Lower leg skin (tissue), 4 donors: ENCODE measurements at regions not wholly inside any gene's neighbourhood (a gene's known extent, or its start where the extent isn't known, plus 50 kb on each side); places are given as distances from the start of the nearest gene placed in this dataset.

Experiments
- DNase-seq, 2 donors: peaks; one replicate each; pipeline ENCODE4 v3.0.0-alpha.2; 2019; ENCODE audit warnings: low spot score in 2 of 2
- H3K4me3 ChIP-seq: fragments of 200-600 bp; sonication (generic); 2 replicates; pipeline ENCODE4 v1.5.1; 2017; ENCODE audit warnings: mild to moderate bottlenecking, low read depth; ENCODE audit not compliant: poor library complexity, severe bottlenecking
- CTCF ChIP-seq, 3 donors: fragments of 450-650 bp; IDR thresholded peaks; one replicate each; pipeline ENCODE4 v1.5.1; 2016; ENCODE audit warnings: antibody characterized with exemption in 3 of 3, mild to moderate bottlenecking in 3 of 3, moderate library complexity in 2 of 3
- POLR2A ChIP-seq, 2 donors: fragments of 450-650 bp; IDR thresholded peaks; one replicate each; pipeline ENCODE4 v1.6.1; 2016 to 2017; ENCODE audit warnings: antibody characterized with exemption in 2 of 2, mild to moderate bottlenecking in 1 of 2, moderate library complexity in 1 of 2
- WGBS, 2 donors: methylation state at CpG; one replicate each; pipeline ENCODE4 v1.1.5; 2018; 5-methylcytosine and 5-hydroxymethylcytosine counted together
- intact Hi-C: fragments of 100-400 bp; cut with DNase I; formaldehyde crosslinking; loops from one replicate; pipeline ENCODE4 v1.15.0; 2023; ENCODE audit warnings: low total_unique reads

- intact Hi-C loops = no loop called here
- DNase-seq = no peak
- TF ChIP-seq CTCF (IDR thresholded peaks at IDR 0.05) = no peak
- no peak for TF ChIP-seq POLR2A (IDR thresholded peaks at IDR 0.05)
- 46 to 60% methylated on average over 3 of the region's 3 CpGs for whole genome bisulfite sequencing, 2 donors
- no peak overlapping the region for H3K4me3 ChIP-seq
These were observed 317.6 kb downstream of the TPBG start for GRCh38 chr6:82681119-82681714.

GRCh38 chr6:82686719-82687118, 323.1 kb downstream of the TPBG start:
- no peak for TF ChIP-seq CTCF (IDR thresholded peaks at IDR 0.05)
- TF ChIP-seq POLR2A (IDR thresholded peaks at IDR 0.05) = no peak
- intact Hi-C loops = no loop called here
- no peak overlapping the region for H3K4me3 ChIP-seq
- no peak for DNase-seq
- WGBS, 2 donors = 61 to 67% methylated on average over 3 of the region's 3 CpGs

DNA sequence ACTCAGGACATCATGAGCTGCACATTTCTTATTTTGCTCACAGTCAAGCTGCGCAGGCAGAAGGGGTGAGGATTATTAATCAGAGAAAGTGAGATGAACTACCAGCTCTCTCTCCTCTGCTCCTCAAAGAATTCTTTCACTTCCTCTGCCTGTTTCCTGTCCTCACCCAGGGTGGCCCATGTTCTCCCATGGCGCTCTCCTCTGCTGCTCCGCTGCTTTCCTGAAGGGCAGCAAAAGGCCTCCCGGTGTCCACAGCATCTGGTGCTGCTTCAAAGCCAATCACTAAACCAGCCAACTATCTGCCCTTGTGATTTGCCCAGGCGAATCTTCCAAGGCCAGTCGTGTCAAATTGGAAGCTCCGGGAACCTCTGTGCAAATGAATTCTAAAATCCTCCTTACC, 324.2 kb downstream of the TPBG start:
- WGBS, 2 donors = 50 to 56% methylated on average over 7 of the region's 7 CpGs
- H3K4me3 ChIP-seq = no peak overlapping the region
- intact Hi-C loops = no loop called here
- TF ChIP-seq CTCF (IDR thresholded peaks at IDR 0.05) = no peak
- no peak for TF ChIP-seq POLR2A (IDR thresholded peaks at IDR 0.05)
- no peak for DNase-seq

GRCh38 chr6:82690283-82690682, 326.7 kb downstream of the TPBG start:
- TF ChIP-seq POLR2A (IDR thresholded peaks at IDR 0.05) (no peak), CTCF (IDR thresholded peaks at IDR 0.05) (no peak)
- intact Hi-C loops = no loop called here
- no peak overlapping the region for H3K4me3 ChIP-seq
- 94 to 96% methylated on average over 6 of the region's 6 CpGs for WGBS, 2 donors
- DNase-seq = no peak

GRCh38 chr6:82691997-82692396, 328.4 kb downstream of the TPBG start:
- DNase-seq = no peak
- intact Hi-C loops = no loop called here
- TF ChIP-seq POLR2A (IDR thresholded peaks at IDR 0.05) = no peak
- no peak for TF ChIP-seq CTCF (IDR thresholded peaks at IDR 0.05)
- no peak overlapping the region for H3K4me3 ChIP-seq

- TF ChIP-seq CTCF (IDR thresholded peaks at IDR 0.05) = no peak
- TF ChIP-seq POLR2A (IDR thresholded peaks at IDR 0.05) = no peak
- intact Hi-C loops = no loop called here
- H3K4me3 ChIP-seq = no peak overlapping the region
- no peak for DNase-seq
- 67 to 76% methylated on average over 1 of the region's 1 CpG for WGBS, 2 donors
These were observed 329.5 kb downstream of the TPBG start for GRCh38 chr6:82693094-82693493.
